Cardiac muscle cell (in vitro differentiated cells and primary cell): ENCODE measurements at regions not wholly inside any gene's neighbourhood (a gene's known extent, or its start where the extent isn't known, plus 50 kb on each side); places are given as distances from the start of the nearest gene placed in this dataset.

Experiments used
- DNase-seq, 2 donors: peaks; one replicate each; pipeline versions ENCODE4 v3.0.0 to v3.0.0-alpha.2; 2010 to 2017; ENCODE audit warnings: low read depth in 1 of 2, low spot score in 1 of 2
- H3K27ac ChIP-seq: fragments of 200-600 bp; sonication (generic); 2 replicates; pipeline ENCODE4 v1.5.1; 2016
- H3K27me3 ChIP-seq: fragments of 200-600 bp; sonication (generic); 2 replicates; pipeline ENCODE4 v1.6.0; 2016; ENCODE audit warnings: control low read depth
- H3K36me3 ChIP-seq: fragments of 200-600 bp; sonication (generic); 2 replicates; pipeline ENCODE4 v1.5.1; 2016; ENCODE audit warnings: control low read depth
- H3K4me1 ChIP-seq: fragments of 200-600 bp; sonication (generic); 2 replicates; pipeline ENCODE4 v1.8.1; 2017; ENCODE audit warnings: low read depth, mild to moderate bottlenecking, mixed run types
- H3K4me3 ChIP-seq: fragments of 200-600 bp; sonication (generic); 2 replicates; pipeline ENCODE4 v1.5.1; 2016; ENCODE audit warnings: mild to moderate bottlenecking
- H3K9me3 ChIP-seq: fragments of 200-600 bp; sonication (generic); 2 replicates; pipeline ENCODE4 v1.5.1; 2017; ENCODE audit warnings: low read depth, mild to moderate bottlenecking, control low read depth
- TF ChIP-seq, protein P1 (sequence below): IDR thresholded peaks from 2 replicates; pipeline ENCODE4 v1.5.1; 2012; ENCODE audit warnings: low read depth, mild to moderate bottlenecking, low read length

DNA sequence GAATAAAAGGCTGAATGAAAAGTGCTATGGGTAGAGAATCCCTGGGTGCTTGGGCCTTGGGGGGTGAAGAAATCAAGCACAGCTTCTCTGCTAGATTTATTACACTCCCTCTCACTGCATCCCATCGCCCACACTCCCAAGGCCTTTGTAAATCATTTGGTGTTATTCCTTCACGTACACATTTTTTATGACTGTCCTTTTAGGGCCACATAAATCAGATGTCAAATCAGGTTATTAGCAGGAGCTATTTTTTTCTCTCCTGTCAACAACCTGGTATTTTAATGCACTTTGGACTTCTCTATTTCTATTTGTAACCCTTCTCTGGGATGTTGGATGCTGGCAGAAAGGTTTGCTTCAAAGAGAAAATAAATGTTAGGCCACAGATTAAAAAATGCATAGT, 408.8 kb downstream of the INSC start:
- H3K27me3 ChIP-seq, result no peaks in the 10 kb centered on the region

GRCh38 chr11:15525582-15525981, 410.9 kb downstream of the INSC start:
- no peak overlapping the region for H3K27ac ChIP-seq
- no peak for DNase-seq
- peaks cover 3% of the 10 kb centered on the region for H3K9me3 ChIP-seq
- H3K4me1 ChIP-seq, result no peaks in the 10 kb centered on the region
- no peaks in the 10 kb centered on the region for H3K27me3 ChIP-seq
- TF ChIP-seq, protein P1, sequence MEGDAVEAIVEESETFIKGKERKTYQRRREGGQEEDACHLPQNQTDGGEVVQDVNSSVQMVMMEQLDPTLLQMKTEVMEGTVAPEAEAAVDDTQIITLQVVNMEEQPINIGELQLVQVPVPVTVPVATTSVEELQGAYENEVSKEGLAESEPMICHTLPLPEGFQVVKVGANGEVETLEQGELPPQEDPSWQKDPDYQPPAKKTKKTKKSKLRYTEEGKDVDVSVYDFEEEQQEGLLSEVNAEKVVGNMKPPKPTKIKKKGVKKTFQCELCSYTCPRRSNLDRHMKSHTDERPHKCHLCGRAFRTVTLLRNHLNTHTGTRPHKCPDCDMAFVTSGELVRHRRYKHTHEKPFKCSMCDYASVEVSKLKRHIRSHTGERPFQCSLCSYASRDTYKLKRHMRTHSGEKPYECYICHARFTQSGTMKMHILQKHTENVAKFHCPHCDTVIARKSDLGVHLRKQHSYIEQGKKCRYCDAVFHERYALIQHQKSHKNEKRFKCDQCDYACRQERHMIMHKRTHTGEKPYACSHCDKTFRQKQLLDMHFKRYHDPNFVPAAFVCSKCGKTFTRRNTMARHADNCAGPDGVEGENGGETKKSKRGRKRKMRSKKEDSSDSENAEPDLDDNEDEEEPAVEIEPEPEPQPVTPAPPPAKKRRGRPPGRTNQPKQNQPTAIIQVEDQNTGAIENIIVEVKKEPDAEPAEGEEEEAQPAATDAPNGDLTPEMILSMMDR, result no peak
- H3K4me3 ChIP-seq, result no peak overlapping the region
- no peaks in the 10 kb centered on the region for H3K36me3 ChIP-seq

More for the DNA sequence above, 408.8 kb downstream of the INSC start:
- TF ChIP-seq, protein P1, result no peak
- H3K27ac ChIP-seq, result no peak overlapping the region
- no peaks in the 10 kb centered on the region for H3K36me3 ChIP-seq
- H3K4me1 ChIP-seq, result no peaks in the 10 kb centered on the region
- no peak for DNase-seq
- peaks cover 3% of the 10 kb centered on the region for H3K9me3 ChIP-seq
- H3K4me3 ChIP-seq, result no peak overlapping the region

- no peak overlapping the region for H3K4me3 ChIP-seq
- H3K4me1 ChIP-seq, result no peaks in the 10 kb centered on the region
- H3K9me3 ChIP-seq, result peaks cover 3% of the 10 kb centered on the region
- TF ChIP-seq, protein P1, result no peak
- H3K27ac ChIP-seq, result no peak overlapping the region
- H3K27me3 ChIP-seq, result no peaks in the 10 kb centered on the region
- no peaks in the 10 kb centered on the region for H3K36me3 ChIP-seq
- DNase-seq, result no peak
Measured at GRCh38 chr11:15526032-15526431, 411.3 kb downstream of the INSC start.

GRCh38 chr11:15526859-15527450, 412.2 kb downstream of the INSC start:
- H3K27me3 ChIP-seq, result no peaks in the 10 kb centered on the region
- H3K36me3 ChIP-seq, result no peaks in the 10 kb centered on the region
- DNase-seq, result no peak
- H3K4me1 ChIP-seq, result no peaks in the 10 kb centered on the region
- TF ChIP-seq, protein P1, result no peak
- no peak overlapping the region for H3K27ac ChIP-seq
- H3K9me3 ChIP-seq, result peaks cover 3% of the 10 kb centered on the region
- no peak overlapping the region for H3K4me3 ChIP-seq

DNA sequence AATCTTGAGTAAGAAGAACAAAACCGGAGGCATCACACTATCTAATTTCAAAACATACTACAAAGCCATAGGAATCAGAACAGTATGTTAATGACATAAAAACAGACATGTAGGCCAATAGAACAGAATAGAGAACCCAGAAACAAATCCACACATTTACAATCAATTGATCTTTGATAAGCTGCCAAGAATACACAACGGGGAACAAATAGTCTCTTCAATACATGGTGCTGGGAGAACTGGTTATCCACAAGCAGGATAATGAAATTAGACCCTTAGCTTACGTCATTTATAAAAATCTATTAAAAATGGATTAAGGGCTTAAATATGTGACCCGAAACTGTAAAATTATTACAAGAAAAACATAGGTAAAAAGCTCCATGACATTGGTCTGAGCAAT, 417.7 kb downstream of the INSC start:
- no peaks in the 10 kb centered on the region for H3K4me1 ChIP-seq
- no peak overlapping the region for H3K27ac ChIP-seq
- H3K4me3 ChIP-seq, result no peak overlapping the region
- DNase-seq, result no peak
- no peaks in the 10 kb centered on the region for H3K27me3 ChIP-seq
- TF ChIP-seq, protein P1, result no peak
- no peaks in the 10 kb centered on the region for H3K9me3 ChIP-seq
- H3K36me3 ChIP-seq, result no peaks in the 10 kb centered on the region

DNA sequence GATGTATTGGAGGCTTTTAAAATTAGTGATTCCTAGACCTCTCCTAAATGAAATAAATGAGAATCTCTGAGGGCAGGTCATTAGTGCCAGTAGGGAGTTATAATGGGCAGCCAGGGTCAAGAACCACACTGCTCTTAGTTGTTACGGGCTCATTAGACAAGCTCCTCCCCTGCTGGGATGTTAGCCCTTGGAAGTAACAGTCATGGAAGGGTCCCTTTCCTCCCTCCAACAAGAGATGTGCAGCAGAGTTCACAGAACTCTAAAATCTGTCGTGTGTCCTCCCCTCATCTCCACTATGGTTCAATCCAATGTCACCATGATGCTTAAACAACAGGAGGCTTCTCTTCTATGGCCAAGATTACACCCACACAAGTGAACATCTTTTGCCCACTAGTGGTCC, 419.5 kb downstream of the INSC start:
- H3K9me3 ChIP-seq, result no peaks in the 10 kb centered on the region
- no peak for DNase-seq

More for the DNA sequence above, 419.5 kb downstream of the INSC start:
- no peaks in the 10 kb centered on the region for H3K36me3 ChIP-seq
- H3K27ac ChIP-seq, result no peak overlapping the region
- TF ChIP-seq, protein P1, result no peak
- no peaks in the 10 kb centered on the region for H3K27me3 ChIP-seq
- H3K4me1 ChIP-seq, result no peaks in the 10 kb centered on the region
- no peak overlapping the region for H3K4me3 ChIP-seq
